SU-DHL-6 (cell line): ENCODE measurements at regions not wholly inside any gene's neighbourhood (a gene's known extent, or its start where the extent isn't known, plus 50 kb on each side); places are given as distances from the start of the nearest gene placed in this dataset.
"Not testable (repeated sequence)": the region's sequence is repeated elsewhere in the genome, so short reads cannot be mapped to it uniquely, and the experiment has no call there.

ENCODE experiments used
- H2AFZ ChIP-seq: fragments of 200-600 bp; sonication (generic); 2 replicates; pipeline ENCODE4 v1.6.1; 2014; ENCODE audit warnings: low read depth, mild to moderate bottlenecking, moderate library complexity, mixed read lengths, antibody characterized with exemption, low read length; ENCODE audit not compliant: severe bottlenecking
- H3F3A ChIP-seq: fragments of 200-600 bp; shearing (Covaris generic); 2 replicates; pipeline ENCODE4 v1.6.0; 2016; ENCODE audit warnings: antibody characterized with exemption, mild to moderate bottlenecking; ENCODE audit not compliant: insufficient read depth
- H3K27ac ChIP-seq: fragments of 200-600 bp; sonication (generic); 2 replicates; pipeline ENCODE4 v1.5.1; 2016; ENCODE audit warnings: low read depth, mild to moderate bottlenecking, low read length, moderate library complexity, mixed read lengths
- H3K27me3 ChIP-seq: fragments of 200-600 bp; sonication (generic), shearing (Covaris generic); 2 replicates; pipeline ENCODE4 v1.6.0; 2014; ENCODE audit warnings: mild to moderate bottlenecking, low read length
- H3K36me3 ChIP-seq: fragments of 200-600 bp; sonication (generic); 2 replicates; pipeline ENCODE4 v1.6.1; 2014; ENCODE audit warnings: mild to moderate bottlenecking, low read length, mixed read lengths
- H3K4me2 ChIP-seq: fragments of 300-600, 200-600 bp; shearing (Covaris generic), sonication (generic); 2 replicates; pipeline ENCODE4 v1.6.0; 2014; ENCODE audit warnings: low read length, low read depth, mild to moderate bottlenecking; ENCODE audit not compliant: poor library complexity, severe bottlenecking
- H3K4me3 ChIP-seq: fragments of 200-600 bp; sonication (generic); 2 replicates; pipeline ENCODE4 v1.5.1; 2014; ENCODE audit warnings: antibody characterized with exemption, low read length, mild to moderate bottlenecking, mixed read lengths; ENCODE audit not compliant: insufficient read depth, poor library complexity, severe bottlenecking
- H3K79me2 ChIP-seq: fragments of 200-600 bp; sonication (generic); 2 replicates; pipeline ENCODE4 v1.6.1; 2014; ENCODE audit warnings: mild to moderate bottlenecking, low read length, moderate library complexity; ENCODE audit not compliant: insufficient read depth
- H3K9ac ChIP-seq: fragments of 200-600 bp; sonication (generic); 2 replicates; pipeline ENCODE4 v1.7.0; 2014; ENCODE audit warnings: mild to moderate bottlenecking, low read length
- H3K9me2 ChIP-seq: fragments of 200-600 bp; sonication (generic); replicated peaks from 2 replicates; pipeline ENCODE4 v1.6.1; 2014; ENCODE audit warnings: low read length; ENCODE audit not compliant: insufficient read depth
- H3K9me3 ChIP-seq: fragments of 200-600 bp; sonication (generic); 2 replicates; pipeline ENCODE4 v1.6.1; 2014; ENCODE audit warnings: low read length, mixed read lengths; ENCODE audit not compliant: insufficient read depth
- H4K20me1 ChIP-seq: fragments of 200-600 bp; sonication (generic); 2 replicates; pipeline ENCODE4 v1.6.1; 2014; ENCODE audit warnings: low read depth, mild to moderate bottlenecking, antibody characterized with exemption, low read length, moderate library complexity, mixed read lengths
- CTCF ChIP-seq: fragments of 200-600 bp; sonication (generic); IDR thresholded peaks from one replicate; pipeline ENCODE4 v1.5.1; 2017; ENCODE audit warnings: antibody characterized with exemption, mild to moderate bottlenecking, low read length, moderate library complexity; ENCODE audit not compliant: insufficient read depth, poor library complexity, severe bottlenecking
- EZH2phosphoT487 ChIP-seq: fragments of 200-600 bp; sonication (generic), shearing (Covaris generic); conservative IDR thresholded peaks from 2 replicates; pipeline ENCODE4 v1.6.1; 2018; ENCODE audit warnings: mild to moderate bottlenecking, antibody characterized with exemption, low read length, moderate library complexity, mixed read lengths

- Histone ChIP-seq H2AFZ (peak overlapping the region; percentile 7), H3F3A (peaks cover 38% of the 10 kb centered on the region), H4K20me1 (no peaks in the 10 kb centered on the region), H3K9me2 (no peaks in the 10 kb centered on the region), H3K9ac (no peak overlapping the region), H3K36me3 (no peaks in the 10 kb centered on the region), H3K27me3 (no peaks in the 10 kb centered on the region), H3K4me2 (no peak overlapping the region), H3K27ac (0 out of 2 replicates have a peak overlapping the region, but pooled peaks have one; percentile 7), H3K4me3 (no peak overlapping the region), H3K9me3 (no peaks in the 10 kb centered on the region), H3K79me2 (no peaks in the 10 kb centered on the region)
- TF ChIP-seq EZH2phosphoT487: no peak
- no peak for TF ChIP-seq CTCF
Observed at GRCh38 chr10:6925146-6925545, 345.1 kb upstream of the PRKCQ start.

DNA sequence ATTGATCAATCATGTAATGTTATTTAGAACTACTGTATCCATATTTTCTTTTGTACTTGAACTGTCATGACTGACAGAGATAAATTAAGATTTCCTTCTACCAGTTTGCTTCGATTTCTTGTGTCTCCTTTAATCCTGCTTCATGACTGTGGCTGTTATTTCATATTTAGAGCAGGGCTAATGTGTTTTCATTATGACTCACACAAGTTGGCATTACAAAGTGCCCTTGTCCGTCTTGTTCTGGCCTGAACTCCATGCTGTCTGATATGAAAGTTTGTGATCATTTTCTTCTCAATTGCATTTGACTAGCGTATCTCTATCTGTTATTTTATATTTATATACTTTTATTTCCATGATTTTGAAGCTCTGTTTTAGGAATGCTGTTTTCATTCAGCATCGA lies 344.1 kb upstream of the PRKCQ start:
- H3K36me3 ChIP-seq: no peaks in the 10 kb centered on the region
- peak overlapping the region; percentile 15 for H2AFZ ChIP-seq
- H4K20me1 ChIP-seq: no peaks in the 10 kb centered on the region
- H3F3A ChIP-seq: peaks cover 35% of the 10 kb centered on the region
- no peaks in the 10 kb centered on the region for H3K27me3 ChIP-seq
- H3K9me2 ChIP-seq: no peaks in the 10 kb centered on the region
- no peaks in the 10 kb centered on the region for H3K79me2 ChIP-seq
- no peaks in the 10 kb centered on the region for H3K9me3 ChIP-seq
- no peak overlapping the region for H3K27ac ChIP-seq
- H3K4me2 ChIP-seq: no peak overlapping the region
- no peak for TF ChIP-seq CTCF
- no peak for TF ChIP-seq EZH2phosphoT487
- H3K4me3 ChIP-seq: no peak overlapping the region
- no peak overlapping the region for H3K9ac ChIP-seq

DNA sequence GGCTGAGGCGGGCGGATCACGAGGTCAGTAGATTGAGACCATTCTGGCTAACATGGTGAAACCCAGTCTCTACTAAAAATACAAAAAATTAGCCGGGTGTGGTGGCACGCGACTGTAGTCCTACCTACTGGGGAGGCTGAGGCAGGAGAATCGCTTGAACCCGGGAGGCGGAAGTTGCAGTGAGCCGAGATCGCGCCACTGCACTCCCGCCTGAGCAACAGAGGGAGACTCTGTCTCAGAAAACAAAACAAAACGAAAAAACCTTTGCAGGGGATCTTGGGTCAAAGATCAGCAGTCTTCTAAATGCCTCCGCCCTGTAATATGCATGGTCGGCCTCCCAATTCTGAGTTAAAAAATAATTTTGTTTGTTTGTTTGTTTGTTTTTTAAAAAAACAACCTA lies 340.9 kb upstream of the PRKCQ start:
- H2AFZ ChIP-seq, H3K4me3 ChIP-seq, H3K36me3 ChIP-seq, H3K27me3 ChIP-seq, H3K9ac ChIP-seq, H3K9me3 ChIP-seq, H3K4me2 ChIP-seq, H4K20me1 ChIP-seq, H3K79me2 ChIP-seq, H3K27ac ChIP-seq, H3K9me2 ChIP-seq: not testable (repeated sequence)
- H3F3A ChIP-seq: peaks cover 12% of the 10 kb centered on the region; the same call in 1 of the 2 replicates

GRCh38 chr10:6920072-6921019 lies 340.3 kb upstream of the PRKCQ start:
- Histone ChIP-seq H2AFZ (peak overlapping the region; percentile 100), H3K36me3 (no peaks in the 10 kb centered on the region), H3F3A (peaks cover 12% of the 10 kb centered on the region; the same call in 1 of the 2 replicates), H3K9me3 (no peaks in the 10 kb centered on the region), H3K27me3 (no peaks in the 10 kb centered on the region), H3K79me2 (no peaks in the 10 kb centered on the region), H3K4me3 (no peak overlapping the region), H4K20me1 (no peaks in the 10 kb centered on the region), H3K27ac (peak overlapping the region; percentile 36), H3K9ac (peak overlapping the region; percentile 44), H3K4me2 (peak overlapping the region; percentile 57), H3K9me2 (no peaks in the 10 kb centered on the region)
- no peak for TF ChIP-seq EZH2phosphoT487
- peak; percentile 78 for TF ChIP-seq CTCF
